ENCODE measurements at regions not wholly inside any gene's neighbourhood (a gene's known extent, or its start where the extent isn't known, plus 50 kb on each side); places are given as distances from the start of the nearest gene placed in this dataset.

GRCh38 chr9:3136686-3137346 lies 292.9 kb upstream of the PUM3 start:
- no peak for DNase-seq (ENCODE audit: low read depth)
- TF ChIP-seq CTCF (IDR thresholded peaks at IDR 0.05; ENCODE audit: insufficient read depth, low read length) = no peak
- H3K4me3 ChIP-seq (ENCODE audit: low read depth, low read length) = no peak overlapping the region

GRCh38 chr9:3136230-3136629 lies 292.3 kb upstream of the PUM3 start:
- TF ChIP-seq CTCF (IDR thresholded peaks at IDR 0.05; ENCODE audit: insufficient read depth, low read length) = no peak
- no peak for DNase-seq (ENCODE audit: low read depth)
- no peak overlapping the region for H3K4me3 ChIP-seq (ENCODE audit: low read depth, low read length)

GRCh38 chr9:3127564-3127963 lies 283.7 kb upstream of the PUM3 start:
- no peak for TF ChIP-seq CTCF (IDR thresholded peaks at IDR 0.05; ENCODE audit: insufficient read depth, low read length)
- DNase-seq (ENCODE audit: low read depth) = no peak
- H3K4me3 ChIP-seq (ENCODE audit: low read depth, low read length) = no peak overlapping the region

GRCh38 chr9:3125602-3126405 lies 281.9 kb upstream of the PUM3 start:
- no peak overlapping the region for H3K4me3 ChIP-seq (ENCODE audit: low read depth, low read length)
- no peak for TF ChIP-seq CTCF (IDR thresholded peaks at IDR 0.05; ENCODE audit: insufficient read depth, low read length)
- no peak for DNase-seq (ENCODE audit: low read depth)

DNA sequence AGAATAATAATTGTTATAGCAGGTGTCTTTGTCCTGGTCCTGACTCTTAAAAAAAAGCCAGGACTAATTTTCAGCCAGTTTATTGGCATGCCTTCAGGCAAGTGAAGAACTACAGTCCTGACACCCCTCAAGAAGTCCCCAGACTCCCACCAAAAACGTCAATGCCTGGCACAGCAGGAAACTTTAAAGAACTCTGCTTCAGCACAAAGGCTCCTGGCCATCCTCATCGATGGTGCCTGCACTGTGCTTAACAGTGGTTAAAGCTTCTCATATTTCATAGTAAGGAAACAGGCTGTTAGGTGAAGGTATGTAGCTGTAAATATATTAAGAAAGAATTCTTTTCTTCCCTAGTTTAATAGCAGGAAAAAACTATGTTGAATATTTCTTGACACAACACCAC lies 280.1 kb upstream of the PUM3 start:
- no peak for DNase-seq (ENCODE audit: low read depth)
- TF ChIP-seq CTCF (IDR thresholded peaks at IDR 0.05; ENCODE audit: insufficient read depth, low read length) = no peak

DNA sequence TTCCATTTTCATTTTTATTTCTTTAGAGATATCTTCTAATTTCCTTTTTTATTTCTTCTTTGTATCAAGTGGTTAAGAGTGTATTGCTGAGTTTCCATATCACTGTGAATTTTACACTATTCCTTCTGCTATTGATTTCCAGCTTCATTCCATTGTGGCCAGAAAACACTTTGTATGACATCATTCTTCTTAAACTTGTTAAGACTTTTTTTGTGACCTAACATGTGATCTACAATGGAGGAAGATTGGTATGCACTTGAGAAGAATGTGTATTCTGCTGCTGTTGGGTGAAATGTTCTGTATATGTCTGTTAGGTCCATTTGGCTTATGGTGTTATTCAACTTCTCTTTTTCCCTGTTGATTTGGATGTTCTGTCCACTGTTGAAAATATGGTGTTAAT lies 274.2 kb upstream of the PUM3 start:
- no peak overlapping the region for H3K4me3 ChIP-seq (ENCODE audit: low read depth, low read length)
- no peak for DNase-seq (ENCODE audit: low read depth)
- no peak for TF ChIP-seq CTCF (IDR thresholded peaks at IDR 0.05; ENCODE audit: insufficient read depth, low read length)

More for the DNA sequence above, 280.1 kb upstream of the PUM3 start:
- no peak overlapping the region for H3K4me3 ChIP-seq (ENCODE audit: low read depth, low read length)
